ENCODE measurements at regions not wholly inside any gene's neighbourhood (a gene's known extent, or its start where the extent isn't known, plus 50 kb on each side); places are given as distances from the start of the nearest gene placed in this dataset.

DNA sequence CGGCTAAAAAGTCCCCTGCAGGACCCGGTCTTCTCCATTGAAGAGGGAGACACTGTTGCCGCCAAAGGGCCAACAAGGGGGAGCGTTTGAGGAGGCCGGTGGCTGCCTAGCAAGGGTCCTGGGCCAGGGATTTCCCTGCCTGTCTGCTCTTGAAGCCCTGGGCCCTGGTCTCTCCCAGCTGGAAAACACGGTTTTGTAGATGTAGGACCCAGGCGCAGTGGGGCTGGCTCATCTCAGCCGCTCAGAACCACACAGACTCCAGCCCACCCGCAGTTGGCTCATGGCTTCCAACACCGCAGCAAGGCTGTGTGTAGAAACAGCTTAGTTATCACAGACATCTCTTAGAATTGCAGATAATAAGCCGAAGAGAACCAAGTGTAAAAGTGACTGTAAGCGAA is 57.1 kb upstream of the TWIST2 start:
- TF ChIP-seq, protein P1, sequence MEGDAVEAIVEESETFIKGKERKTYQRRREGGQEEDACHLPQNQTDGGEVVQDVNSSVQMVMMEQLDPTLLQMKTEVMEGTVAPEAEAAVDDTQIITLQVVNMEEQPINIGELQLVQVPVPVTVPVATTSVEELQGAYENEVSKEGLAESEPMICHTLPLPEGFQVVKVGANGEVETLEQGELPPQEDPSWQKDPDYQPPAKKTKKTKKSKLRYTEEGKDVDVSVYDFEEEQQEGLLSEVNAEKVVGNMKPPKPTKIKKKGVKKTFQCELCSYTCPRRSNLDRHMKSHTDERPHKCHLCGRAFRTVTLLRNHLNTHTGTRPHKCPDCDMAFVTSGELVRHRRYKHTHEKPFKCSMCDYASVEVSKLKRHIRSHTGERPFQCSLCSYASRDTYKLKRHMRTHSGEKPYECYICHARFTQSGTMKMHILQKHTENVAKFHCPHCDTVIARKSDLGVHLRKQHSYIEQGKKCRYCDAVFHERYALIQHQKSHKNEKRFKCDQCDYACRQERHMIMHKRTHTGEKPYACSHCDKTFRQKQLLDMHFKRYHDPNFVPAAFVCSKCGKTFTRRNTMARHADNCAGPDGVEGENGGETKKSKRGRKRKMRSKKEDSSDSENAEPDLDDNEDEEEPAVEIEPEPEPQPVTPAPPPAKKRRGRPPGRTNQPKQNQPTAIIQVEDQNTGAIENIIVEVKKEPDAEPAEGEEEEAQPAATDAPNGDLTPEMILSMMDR (IDR thresholded peaks at IDR 0.05; ENCODE audit: low read length), result no peak
- TF ChIP-seq EZH2 (optimal IDR thresholded peaks at IDR 0.05; ENCODE audit: low read depth, low read length), result no peak
- TF ChIP-seq EZH2phosphoT487 (IDR thresholded peaks at IDR 0.05; ENCODE audit: low read length), result no peak
